ENCODE measurements at regions not wholly inside any gene's neighbourhood (a gene's known extent, or its start where the extent isn't known, plus 50 kb on each side); places are given as distances from the start of the nearest gene placed in this dataset.

DNA sequence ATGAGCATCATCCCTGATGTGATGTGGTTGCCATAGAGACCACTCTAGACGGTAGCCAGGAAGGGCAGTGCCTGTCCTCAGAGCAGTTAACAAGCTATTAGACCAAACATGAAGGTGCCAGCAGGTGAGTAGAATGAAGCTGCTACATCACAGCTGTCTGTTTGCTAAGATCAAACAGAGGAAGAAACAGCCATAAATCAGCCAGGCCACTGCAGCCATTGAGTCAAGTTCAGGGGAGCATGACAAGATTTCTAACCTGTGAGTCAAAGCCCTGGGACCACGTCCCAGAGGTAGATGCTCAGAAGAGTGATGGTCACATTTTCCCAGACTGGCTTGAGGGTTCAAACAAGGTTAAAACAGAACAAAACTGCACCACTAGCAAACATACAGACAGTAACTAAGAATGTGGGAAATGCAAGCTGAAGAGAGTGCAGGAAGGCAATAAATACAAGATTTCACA, 450.6 kb upstream of the DAB1 start:
- H3K4me3 ChIP-seq (ENCODE audit: low read length) = no peak overlapping the region
- TF ChIP-seq, protein P1, sequence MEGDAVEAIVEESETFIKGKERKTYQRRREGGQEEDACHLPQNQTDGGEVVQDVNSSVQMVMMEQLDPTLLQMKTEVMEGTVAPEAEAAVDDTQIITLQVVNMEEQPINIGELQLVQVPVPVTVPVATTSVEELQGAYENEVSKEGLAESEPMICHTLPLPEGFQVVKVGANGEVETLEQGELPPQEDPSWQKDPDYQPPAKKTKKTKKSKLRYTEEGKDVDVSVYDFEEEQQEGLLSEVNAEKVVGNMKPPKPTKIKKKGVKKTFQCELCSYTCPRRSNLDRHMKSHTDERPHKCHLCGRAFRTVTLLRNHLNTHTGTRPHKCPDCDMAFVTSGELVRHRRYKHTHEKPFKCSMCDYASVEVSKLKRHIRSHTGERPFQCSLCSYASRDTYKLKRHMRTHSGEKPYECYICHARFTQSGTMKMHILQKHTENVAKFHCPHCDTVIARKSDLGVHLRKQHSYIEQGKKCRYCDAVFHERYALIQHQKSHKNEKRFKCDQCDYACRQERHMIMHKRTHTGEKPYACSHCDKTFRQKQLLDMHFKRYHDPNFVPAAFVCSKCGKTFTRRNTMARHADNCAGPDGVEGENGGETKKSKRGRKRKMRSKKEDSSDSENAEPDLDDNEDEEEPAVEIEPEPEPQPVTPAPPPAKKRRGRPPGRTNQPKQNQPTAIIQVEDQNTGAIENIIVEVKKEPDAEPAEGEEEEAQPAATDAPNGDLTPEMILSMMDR (conservative IDR thresholded peaks at IDR 0.05; ENCODE audit: low read length) = no peak
- DNase-seq (ENCODE audit: low read depth) = peak; percentile 29

DNA sequence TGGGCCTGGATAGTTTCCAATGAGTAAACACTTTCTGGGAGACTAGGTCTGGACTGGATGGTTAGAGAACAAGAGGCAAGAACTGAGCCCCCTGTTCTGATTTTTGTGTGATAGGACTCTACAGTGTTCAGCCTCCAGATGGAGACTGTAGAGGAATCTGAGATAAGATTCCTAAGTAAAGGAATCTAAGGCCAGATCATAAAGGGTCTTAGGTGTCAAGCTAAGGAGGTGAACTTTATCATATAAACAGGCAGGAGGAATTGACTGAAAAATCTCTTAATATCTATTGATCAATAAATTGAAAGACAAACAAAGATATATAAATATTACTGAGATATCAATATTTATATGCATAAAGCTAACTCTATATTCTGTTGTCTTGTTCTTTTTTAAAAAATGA, 449.1 kb upstream of the DAB1 start:
- TF ChIP-seq, protein P1 (conservative IDR thresholded peaks at IDR 0.05; ENCODE audit: low read length) = no peak
- no peak overlapping the region for H3K4me3 ChIP-seq (ENCODE audit: low read length)
- no peak for DNase-seq (ENCODE audit: low read depth)

DNA sequence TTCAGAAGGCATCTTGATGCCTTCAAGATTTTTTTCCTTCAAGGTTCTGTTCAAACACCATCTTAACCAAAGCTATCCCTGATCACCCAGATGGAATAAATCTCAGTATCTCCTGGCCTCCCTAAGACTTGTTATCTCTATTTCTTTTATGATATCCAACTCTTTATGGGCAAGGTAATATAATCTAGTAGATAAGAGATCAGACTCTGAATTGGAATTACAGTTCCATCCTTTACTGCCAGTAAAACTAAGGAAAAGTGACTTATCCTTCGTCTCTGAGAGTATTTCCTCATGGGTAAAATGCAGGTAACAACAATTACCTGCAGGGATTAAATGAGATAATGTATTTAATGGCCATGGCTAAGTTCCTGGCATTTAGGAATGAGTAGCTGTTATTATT, 445.0 kb upstream of the DAB1 start:
- H3K4me3 ChIP-seq (ENCODE audit: low read length) = no peak overlapping the region
- TF ChIP-seq, protein P1 (conservative IDR thresholded peaks at IDR 0.05; ENCODE audit: low read length) = no peak
- DNase-seq (ENCODE audit: low read depth) = no peak

DNA sequence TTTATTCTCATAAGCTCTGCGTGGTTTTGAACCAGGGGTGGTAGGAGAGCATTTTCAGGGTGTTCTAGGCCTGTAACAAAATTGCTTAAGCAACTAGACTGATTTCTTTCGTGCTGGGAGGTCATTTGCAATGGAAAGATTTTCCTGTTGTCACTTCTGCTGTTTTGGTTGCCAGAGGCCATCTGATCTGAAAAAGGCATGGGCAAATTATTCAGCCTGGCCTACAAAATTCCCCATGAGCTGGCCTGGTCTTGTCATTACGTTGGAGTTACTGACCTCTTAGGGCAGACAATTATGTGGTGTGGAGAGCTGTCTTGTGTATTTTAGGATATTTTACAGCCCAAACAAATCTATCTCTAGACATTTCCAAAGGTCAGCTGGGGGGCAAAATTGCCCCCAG, 444.4 kb upstream of the DAB1 start:
- no peak overlapping the region for H3K4me3 ChIP-seq (ENCODE audit: low read length)
- TF ChIP-seq, protein P1 (conservative IDR thresholded peaks at IDR 0.05; ENCODE audit: low read length) = no peak
- DNase-seq (ENCODE audit: low read depth) = no peak

DNA sequence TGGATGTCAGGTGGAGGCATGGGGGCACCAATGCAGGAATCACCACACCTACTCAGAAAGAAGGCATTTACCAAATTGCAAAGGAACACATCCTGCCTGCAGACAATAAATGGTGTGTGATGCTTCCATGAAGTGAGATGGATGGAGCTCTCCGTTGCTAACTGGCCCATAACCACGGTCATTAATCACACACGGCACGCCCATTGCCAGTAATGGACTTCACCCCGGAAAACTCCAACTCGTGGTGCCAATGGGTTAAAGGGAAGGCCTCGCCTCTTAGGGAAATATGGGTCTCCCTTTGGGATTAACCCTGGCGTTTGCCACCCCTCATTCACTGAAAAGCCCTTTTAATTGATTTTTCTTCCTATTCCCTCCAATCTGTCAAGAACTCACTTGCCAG, 443.1 kb upstream of the DAB1 start:
- no peak overlapping the region for H3K4me3 ChIP-seq (ENCODE audit: low read length)
- no peak for DNase-seq (ENCODE audit: low read depth)
- TF ChIP-seq, protein P1 (conservative IDR thresholded peaks at IDR 0.05; ENCODE audit: low read length) = no peak

DNA sequence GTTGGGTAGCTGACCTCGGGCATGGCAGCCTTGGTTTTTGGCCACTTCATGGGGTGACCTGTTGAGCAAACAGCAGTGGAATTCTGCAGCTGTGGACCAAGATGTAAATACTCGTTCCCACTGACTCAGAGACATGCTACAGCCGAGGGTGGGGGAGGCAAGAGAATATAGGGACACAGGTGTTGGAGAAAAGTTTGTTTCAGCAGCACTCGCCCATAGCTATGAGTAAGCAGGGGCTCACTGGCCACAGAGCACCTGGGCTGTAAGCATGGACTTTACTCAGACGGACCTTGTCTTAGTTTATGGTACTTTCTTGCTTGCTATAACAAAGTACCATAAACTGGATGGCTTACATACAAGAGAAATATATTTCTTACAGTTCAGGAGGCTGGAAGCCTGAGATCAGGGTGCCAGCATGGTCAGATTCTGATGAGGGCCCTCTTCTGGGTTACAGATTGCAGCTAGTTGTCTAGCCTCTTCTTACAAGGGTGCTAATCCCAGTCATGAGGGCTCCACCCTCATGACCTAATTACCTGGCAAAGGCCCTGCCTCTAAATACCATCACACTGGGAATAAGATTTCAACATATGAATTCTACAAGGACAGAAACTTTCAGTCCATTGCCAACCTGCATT, 437.2 kb upstream of the DAB1 start:
- no peak for DNase-seq (ENCODE audit: low read depth)
- H3K4me3 ChIP-seq (ENCODE audit: low read length) = no peak overlapping the region
- TF ChIP-seq, protein P1 (conservative IDR thresholded peaks at IDR 0.05; ENCODE audit: low read length) = no peak

DNA sequence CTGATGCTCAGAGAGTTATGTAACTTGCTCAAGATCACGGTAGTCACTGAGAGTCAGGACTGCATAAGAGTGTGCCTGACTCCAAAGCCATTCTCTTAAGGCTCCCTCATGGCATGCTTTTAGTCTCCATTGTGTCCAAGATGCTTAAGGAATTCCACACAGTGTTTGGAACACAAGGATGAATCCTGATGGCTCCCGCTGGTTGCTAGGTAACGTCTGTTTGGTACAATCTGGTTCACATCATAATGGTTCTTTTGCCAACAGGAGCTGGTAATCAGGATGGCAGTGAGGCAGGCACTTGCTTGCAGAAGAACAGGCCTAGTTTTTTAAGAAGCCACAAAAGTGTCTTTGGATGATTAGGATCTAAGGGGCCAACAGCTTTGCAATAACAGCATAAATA, 436.5 kb upstream of the DAB1 start:
- TF ChIP-seq, protein P1 (conservative IDR thresholded peaks at IDR 0.05; ENCODE audit: low read length) = no peak
- no peak overlapping the region for H3K4me3 ChIP-seq (ENCODE audit: low read length)
- peak; percentile 13 for DNase-seq (ENCODE audit: low read depth)
